ENCODE measurements at regions not wholly inside any gene's neighbourhood (a gene's known extent, or its start where the extent isn't known, plus 50 kb on each side); places are given as distances from the start of the nearest gene placed in this dataset.
A peak's percentile ranks its signal among the peaks of the same experiment; 100 is the strongest.
"Not testable (repeated sequence)": the region's sequence is repeated elsewhere in the genome, so short reads cannot be mapped to it uniquely, and the experiment has no call there.

DNA sequence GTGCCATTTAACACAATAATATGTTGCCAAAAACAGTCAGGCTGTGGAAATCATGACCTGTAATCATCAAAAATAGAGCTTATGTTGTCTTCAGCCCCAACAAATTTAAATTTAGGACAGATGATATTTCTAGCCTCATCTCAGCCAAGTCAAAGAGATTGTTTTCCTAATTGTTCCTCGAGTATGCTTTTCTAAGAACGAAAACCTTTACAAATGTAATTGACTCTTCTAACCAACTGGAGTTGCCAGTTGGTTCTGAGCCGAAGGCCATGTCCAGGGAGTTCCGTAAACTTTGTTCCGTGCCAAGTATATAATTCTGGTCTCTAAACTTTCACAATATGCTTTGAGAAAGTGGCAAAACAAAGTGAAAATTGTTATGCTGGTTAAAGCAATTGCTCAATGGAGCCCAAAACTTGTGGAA lies 160.8 kb downstream of the CEMIP2 start:
- Mint-ChIP-seq H3K36me3 (ENCODE audit: unreplicated experiment) (peaks cover 4% of the 10 kb centered on the region), H3K4me3 (ENCODE audit: unreplicated experiment) (no peak overlapping the region), H3K4me1 (ENCODE audit: low read depth, unreplicated experiment) (no peaks in the 10 kb centered on the region), H3K27me3 (ENCODE audit: unreplicated experiment) (no peaks in the 10 kb centered on the region), H3K27ac (ENCODE audit: unreplicated experiment) (no peak overlapping the region), H3K9me3 (ENCODE audit: unreplicated experiment) (no peaks in the 10 kb centered on the region)
- DNase-seq: no peak
- TF ChIP-seq, protein P1, sequence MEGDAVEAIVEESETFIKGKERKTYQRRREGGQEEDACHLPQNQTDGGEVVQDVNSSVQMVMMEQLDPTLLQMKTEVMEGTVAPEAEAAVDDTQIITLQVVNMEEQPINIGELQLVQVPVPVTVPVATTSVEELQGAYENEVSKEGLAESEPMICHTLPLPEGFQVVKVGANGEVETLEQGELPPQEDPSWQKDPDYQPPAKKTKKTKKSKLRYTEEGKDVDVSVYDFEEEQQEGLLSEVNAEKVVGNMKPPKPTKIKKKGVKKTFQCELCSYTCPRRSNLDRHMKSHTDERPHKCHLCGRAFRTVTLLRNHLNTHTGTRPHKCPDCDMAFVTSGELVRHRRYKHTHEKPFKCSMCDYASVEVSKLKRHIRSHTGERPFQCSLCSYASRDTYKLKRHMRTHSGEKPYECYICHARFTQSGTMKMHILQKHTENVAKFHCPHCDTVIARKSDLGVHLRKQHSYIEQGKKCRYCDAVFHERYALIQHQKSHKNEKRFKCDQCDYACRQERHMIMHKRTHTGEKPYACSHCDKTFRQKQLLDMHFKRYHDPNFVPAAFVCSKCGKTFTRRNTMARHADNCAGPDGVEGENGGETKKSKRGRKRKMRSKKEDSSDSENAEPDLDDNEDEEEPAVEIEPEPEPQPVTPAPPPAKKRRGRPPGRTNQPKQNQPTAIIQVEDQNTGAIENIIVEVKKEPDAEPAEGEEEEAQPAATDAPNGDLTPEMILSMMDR (IDR thresholded peaks at IDR 0.05; ENCODE audit: partially characterized antibody, unreplicated experiment): no peak

DNA sequence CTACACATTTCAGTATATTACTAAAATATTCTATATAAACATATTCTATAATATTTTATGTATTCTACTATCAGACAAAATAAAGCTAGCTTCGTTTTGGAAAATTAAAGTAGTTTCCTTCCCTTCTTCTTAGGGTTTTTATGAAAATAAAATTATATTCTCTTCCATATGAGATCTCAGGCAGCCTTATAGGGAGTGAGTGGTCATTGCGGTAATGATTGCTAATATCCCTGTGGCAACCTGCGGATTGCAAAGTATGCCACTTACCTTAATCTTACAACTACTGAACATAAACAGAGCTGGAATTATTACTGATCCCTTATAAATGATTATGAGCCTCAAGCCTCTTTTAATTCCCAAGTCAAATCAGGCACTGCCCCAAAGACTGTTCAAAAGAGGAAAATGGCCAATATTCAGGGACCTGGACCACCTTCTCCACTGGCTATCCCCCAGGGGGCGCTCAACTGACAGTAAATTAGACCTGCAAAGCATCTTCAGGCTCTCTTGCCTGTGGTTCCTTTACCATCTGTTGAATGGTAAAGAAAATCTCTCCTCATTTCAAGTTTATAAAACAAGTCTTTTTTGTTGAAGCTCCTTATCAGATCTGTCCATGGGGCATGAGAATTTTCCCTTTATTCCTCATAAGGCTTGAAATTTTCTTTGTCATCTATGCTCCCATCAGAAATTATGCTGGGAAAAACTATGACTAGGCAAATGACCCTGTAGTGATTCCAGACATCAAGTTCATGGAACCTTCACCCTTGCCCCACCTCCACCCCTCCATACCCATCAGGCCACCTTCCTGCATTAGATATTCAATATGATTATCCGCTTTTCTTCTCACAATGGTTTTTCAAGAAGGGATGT lies 163.9 kb downstream of the CEMIP2 start:
- Mint-ChIP-seq H3K9me3 (ENCODE audit: unreplicated experiment) (no peaks in the 10 kb centered on the region), H3K4me1 (ENCODE audit: low read depth, unreplicated experiment) (no peaks in the 10 kb centered on the region), H3K27me3 (ENCODE audit: unreplicated experiment) (no peaks in the 10 kb centered on the region), H3K27ac (ENCODE audit: unreplicated experiment) (no peak overlapping the region), H3K36me3 (ENCODE audit: unreplicated experiment) (no peaks in the 10 kb centered on the region), H3K4me3 (ENCODE audit: unreplicated experiment) (no peak overlapping the region)
- TF ChIP-seq, protein P1 (IDR thresholded peaks at IDR 0.05; ENCODE audit: partially characterized antibody, unreplicated experiment): peak; percentile 79
- DNase-seq: peak; percentile 81

DNA sequence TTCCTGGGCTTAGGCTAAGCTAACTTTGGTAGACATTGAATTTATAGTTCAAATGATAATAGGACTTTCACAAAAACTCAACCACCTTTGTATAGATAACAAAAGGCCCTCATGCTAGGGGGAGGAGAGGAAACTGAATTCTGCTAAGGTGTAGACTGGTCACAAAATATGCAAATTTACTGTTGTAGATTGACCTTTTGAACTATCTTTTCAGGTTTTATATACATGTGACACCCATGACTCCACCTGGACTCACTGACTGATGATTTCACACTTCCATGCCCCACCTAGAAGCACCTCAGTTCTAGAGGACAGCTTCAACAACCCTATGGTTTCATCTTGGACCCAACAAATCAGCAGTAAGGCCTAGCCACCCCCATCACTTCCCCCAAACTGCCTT lies 165.7 kb downstream of the CEMIP2 start:
- no peaks in the 10 kb centered on the region for H3K4me1 Mint-ChIP-seq (ENCODE audit: low read depth, unreplicated experiment)
- H3K27ac Mint-ChIP-seq (ENCODE audit: unreplicated experiment): no peak overlapping the region
- H3K9me3 Mint-ChIP-seq (ENCODE audit: unreplicated experiment): no peaks in the 10 kb centered on the region
- DNase-seq: no peak
- H3K4me3 Mint-ChIP-seq (ENCODE audit: unreplicated experiment): no peak overlapping the region
- TF ChIP-seq, protein P1 (IDR thresholded peaks at IDR 0.05; ENCODE audit: partially characterized antibody, unreplicated experiment): no peak
- H3K27me3 Mint-ChIP-seq (ENCODE audit: unreplicated experiment): no peaks in the 10 kb centered on the region
- no peaks in the 10 kb centered on the region for H3K36me3 Mint-ChIP-seq (ENCODE audit: unreplicated experiment)

DNA sequence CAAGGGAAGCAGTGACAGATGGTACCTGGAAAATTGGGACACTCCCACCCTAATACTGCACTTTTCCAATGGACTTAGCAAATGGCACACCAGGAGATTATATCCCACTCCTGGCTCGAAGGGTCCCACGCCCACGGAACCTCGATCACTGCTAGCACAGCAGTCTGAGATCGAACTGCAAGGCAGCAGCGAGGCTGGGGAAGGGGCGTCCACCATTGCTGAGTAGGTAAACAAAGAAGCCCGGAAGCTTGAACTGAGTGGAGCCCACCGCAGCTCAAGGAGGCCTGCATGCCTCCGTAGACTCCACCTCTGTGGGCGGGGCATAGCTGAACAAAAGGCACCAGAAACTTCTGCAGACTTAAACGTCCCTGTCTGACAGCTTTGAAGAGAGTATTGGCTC lies 172.6 kb downstream of the CEMIP2 start:
- not testable (repeated sequence) for H3K27me3 Mint-ChIP-seq (ENCODE audit: unreplicated experiment); H3K9me3 Mint-ChIP-seq (ENCODE audit: unreplicated experiment); H3K27ac Mint-ChIP-seq (ENCODE audit: unreplicated experiment)

DNA sequence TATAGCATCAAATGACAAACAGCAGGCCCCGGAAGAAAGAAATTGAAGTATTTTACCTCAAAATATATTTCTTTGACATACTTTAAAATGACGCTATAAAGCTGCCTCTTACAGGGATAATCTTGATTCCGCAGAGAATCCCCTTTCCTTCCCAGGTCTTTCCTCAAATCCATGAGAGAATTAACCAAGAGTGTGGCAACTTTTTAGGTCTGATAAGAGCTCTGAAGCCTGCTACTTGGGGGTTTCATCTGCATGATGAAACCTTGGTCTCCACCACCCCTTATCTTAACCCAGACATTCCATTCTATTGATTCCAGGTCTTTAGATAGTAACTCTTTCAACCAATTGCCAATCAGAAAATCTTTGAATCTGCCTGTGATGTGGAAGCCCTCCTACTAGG lies 173.8 kb downstream of the CEMIP2 start:
- TF ChIP-seq, protein P1 (IDR thresholded peaks at IDR 0.05; ENCODE audit: partially characterized antibody, unreplicated experiment): no peak
- no peaks in the 10 kb centered on the region for H3K27me3 Mint-ChIP-seq (ENCODE audit: unreplicated experiment)
- H3K4me3 Mint-ChIP-seq (ENCODE audit: unreplicated experiment): no peak overlapping the region
- no peak overlapping the region for H3K27ac Mint-ChIP-seq (ENCODE audit: unreplicated experiment)
- peaks cover 2% of the 10 kb centered on the region for H3K9me3 Mint-ChIP-seq (ENCODE audit: unreplicated experiment)
- no peak for DNase-seq
- no peaks in the 10 kb centered on the region for H3K4me1 Mint-ChIP-seq (ENCODE audit: low read depth, unreplicated experiment)
- peaks cover 5% of the 10 kb centered on the region for H3K36me3 Mint-ChIP-seq (ENCODE audit: unreplicated experiment)

More for the DNA sequence above, 172.6 kb downstream of the CEMIP2 start:
- H3K4me1 Mint-ChIP-seq (ENCODE audit: low read depth, unreplicated experiment); H3K36me3 Mint-ChIP-seq (ENCODE audit: unreplicated experiment); H3K4me3 Mint-ChIP-seq (ENCODE audit: unreplicated experiment); DNase-seq: not testable (repeated sequence)
